Ishikawa (cell line): ENCODE measurements at regions not wholly inside any gene's neighbourhood (a gene's known extent, or its start where the extent isn't known, plus 50 kb on each side); places are given as distances from the start of the nearest gene placed in this dataset.
A peak's percentile ranks its signal among the peaks of the same experiment; 100 is the strongest.

ENCODE experiments used
- CEBPB ChIP-seq: IDR thresholded peaks from 2 replicates; pipeline ENCODE4 v1.6.1; 2012
- CREB1 ChIP-seq: IDR thresholded peaks from 2 replicates; pipeline ENCODE4 v1.6.1; 2012; ENCODE audit warnings: low read depth
- EGR1 ChIP-seq: IDR thresholded peaks from 2 replicates; pipeline ENCODE4 v1.6.1; 2012
- EP300 ChIP-seq: IDR thresholded peaks from 2 replicates; pipeline ENCODE4 v1.6.1; 2012; ENCODE audit warnings: borderline replicate concordance
- FOXM1 ChIP-seq: IDR thresholded peaks from 2 replicates; pipeline ENCODE4 v1.6.1; 2012; ENCODE audit warnings: low read depth, borderline replicate concordance
- NFIC ChIP-seq: IDR thresholded peaks from 2 replicates; pipeline ENCODE4 v1.6.1; 2012
- RAD21 ChIP-seq: IDR thresholded peaks from 2 replicates; pipeline ENCODE4 v1.6.1; 2012; ENCODE audit warnings: low read depth
- TAF1 ChIP-seq: IDR thresholded peaks from 2 replicates; pipeline ENCODE4 v1.6.1; 2012; ENCODE audit warnings: low read depth, mild to moderate bottlenecking
- TCF12 ChIP-seq: IDR thresholded peaks from 2 replicates; pipeline ENCODE4 v1.6.1; 2012; ENCODE audit warnings: low read depth
- TEAD4 ChIP-seq: IDR thresholded peaks from 2 replicates; pipeline ENCODE4 v1.6.1; 2012
- YY1 ChIP-seq: IDR thresholded peaks from 2 replicates; pipeline ENCODE4 v1.6.1; 2012; ENCODE audit warnings: low read depth
- ZBTB7A ChIP-seq: IDR thresholded peaks from 2 replicates; pipeline ENCODE4 v1.6.1; 2012; ENCODE audit warnings: low read depth
- TF ChIP-seq, protein P1 (sequence below): IDR thresholded peaks from 2 replicates; pipeline ENCODE4 v1.6.1; 2012
- TF ChIP-seq, protein P2 (sequence below): IDR thresholded peaks from 2 replicates; pipeline ENCODE4 v1.6.1; 2012; ENCODE audit warnings: low read depth, mild to moderate bottlenecking
- TF ChIP-seq, protein P3 (sequence below): IDR thresholded peaks from 2 replicates; pipeline ENCODE4 v1.6.1; 2012

DNA sequence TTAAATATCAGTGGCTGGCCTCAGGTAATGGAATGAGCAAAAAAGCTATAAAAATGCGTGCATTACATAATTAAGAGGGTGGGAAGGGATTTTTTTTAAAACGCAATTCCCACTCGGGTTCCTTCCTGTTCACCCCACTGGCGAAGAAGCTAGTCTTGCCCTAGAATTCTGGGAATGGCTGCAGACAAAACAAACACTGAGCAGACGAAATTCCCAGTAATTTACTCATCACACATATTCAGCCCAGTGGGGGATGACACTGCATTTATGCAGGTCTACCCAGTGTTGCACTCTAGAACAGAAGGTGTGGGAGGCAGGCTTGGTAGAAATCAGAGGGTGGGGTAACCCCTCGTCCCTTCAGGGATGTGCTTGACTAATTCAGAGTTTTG lies 2695.0 kb upstream of the DEFB115 start:
- TF ChIP-seq, protein P1, sequence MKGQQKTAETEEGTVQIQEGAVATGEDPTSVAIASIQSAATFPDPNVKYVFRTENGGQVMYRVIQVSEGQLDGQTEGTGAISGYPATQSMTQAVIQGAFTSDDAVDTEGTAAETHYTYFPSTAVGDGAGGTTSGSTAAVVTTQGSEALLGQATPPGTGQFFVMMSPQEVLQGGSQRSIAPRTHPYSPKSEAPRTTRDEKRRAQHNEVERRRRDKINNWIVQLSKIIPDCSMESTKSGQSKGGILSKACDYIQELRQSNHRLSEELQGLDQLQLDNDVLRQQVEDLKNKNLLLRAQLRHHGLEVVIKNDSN: no peak
- TF ChIP-seq EP300 (no peak), YY1 (no peak), TCF12 (no peak), FOXM1 (no peak), NFIC (no peak), TAF1 (no peak), CEBPB (no peak), TEAD4 (no peak), CREB1 (no peak), ZBTB7A (no peak), EGR1 (no peak), RAD21 (no peak)
- TF ChIP-seq, protein P2, sequence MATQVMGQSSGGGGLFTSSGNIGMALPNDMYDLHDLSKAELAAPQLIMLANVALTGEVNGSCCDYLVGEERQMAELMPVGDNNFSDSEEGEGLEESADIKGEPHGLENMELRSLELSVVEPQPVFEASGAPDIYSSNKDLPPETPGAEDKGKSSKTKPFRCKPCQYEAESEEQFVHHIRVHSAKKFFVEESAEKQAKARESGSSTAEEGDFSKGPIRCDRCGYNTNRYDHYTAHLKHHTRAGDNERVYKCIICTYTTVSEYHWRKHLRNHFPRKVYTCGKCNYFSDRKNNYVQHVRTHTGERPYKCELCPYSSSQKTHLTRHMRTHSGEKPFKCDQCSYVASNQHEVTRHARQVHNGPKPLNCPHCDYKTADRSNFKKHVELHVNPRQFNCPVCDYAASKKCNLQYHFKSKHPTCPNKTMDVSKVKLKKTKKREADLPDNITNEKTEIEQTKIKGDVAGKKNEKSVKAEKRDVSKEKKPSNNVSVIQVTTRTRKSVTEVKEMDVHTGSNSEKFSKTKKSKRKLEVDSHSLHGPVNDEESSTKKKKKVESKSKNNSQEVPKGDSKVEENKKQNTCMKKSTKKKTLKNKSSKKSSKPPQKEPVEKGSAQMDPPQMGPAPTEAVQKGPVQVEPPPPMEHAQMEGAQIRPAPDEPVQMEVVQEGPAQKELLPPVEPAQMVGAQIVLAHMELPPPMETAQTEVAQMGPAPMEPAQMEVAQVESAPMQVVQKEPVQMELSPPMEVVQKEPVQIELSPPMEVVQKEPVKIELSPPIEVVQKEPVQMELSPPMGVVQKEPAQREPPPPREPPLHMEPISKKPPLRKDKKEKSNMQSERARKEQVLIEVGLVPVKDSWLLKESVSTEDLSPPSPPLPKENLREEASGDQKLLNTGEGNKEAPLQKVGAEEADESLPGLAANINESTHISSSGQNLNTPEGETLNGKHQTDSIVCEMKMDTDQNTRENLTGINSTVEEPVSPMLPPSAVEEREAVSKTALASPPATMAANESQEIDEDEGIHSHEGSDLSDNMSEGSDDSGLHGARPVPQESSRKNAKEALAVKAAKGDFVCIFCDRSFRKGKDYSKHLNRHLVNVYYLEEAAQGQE: no peak
- TF ChIP-seq, protein P3, sequence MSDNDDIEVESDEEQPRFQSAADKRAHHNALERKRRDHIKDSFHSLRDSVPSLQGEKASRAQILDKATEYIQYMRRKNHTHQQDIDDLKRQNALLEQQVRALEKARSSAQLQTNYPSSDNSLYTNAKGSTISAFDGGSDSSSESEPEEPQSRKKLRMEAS: no peak

DNA sequence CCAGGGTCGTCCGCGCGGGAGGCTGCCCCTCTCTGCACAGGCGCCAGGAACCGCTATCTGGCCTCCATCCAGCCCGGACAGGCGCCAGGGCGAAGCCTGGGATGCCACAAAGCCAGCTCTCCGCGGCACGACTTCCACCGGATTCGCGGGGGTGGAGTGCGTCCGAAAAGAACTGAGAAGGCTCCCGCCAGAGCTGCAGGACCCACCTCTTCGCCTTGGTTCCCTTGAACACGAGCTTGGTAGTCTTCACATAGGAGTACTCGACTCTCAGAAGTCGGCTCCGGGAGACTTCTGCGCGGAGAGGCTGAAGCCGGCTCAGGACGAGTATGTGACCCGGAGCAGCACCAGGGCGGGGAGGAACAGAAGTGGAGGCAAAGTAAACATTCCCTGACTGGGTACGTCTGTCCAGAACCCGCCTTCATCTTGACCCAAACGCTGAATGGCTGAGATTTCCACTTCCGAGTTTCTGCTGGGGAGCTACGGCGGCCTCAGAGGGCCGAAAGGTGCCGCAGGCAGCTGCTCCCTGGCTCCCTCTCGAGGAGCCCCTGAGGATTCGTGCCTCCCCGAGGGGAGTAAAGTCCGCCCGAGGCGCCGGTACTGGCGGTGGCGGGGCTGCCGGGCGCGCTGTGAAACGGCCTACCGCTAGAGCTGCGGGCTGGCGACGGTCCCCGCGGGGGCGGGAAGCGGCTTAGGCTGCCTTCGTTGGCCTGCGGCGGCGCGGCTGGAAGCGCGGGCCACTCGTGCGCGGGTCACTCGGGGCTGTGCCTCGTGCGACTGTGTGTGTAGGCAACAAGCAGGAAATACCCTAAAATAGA lies 2654.9 kb upstream of the DEFB115 start:
- TF ChIP-seq, protein P3: peak; percentile 24; the same call in 1 of the 2 replicates
- 0 out of 2 replicates have a peak, but pooled peaks have one; percentile 34 for TF ChIP-seq TAF1

DNA sequence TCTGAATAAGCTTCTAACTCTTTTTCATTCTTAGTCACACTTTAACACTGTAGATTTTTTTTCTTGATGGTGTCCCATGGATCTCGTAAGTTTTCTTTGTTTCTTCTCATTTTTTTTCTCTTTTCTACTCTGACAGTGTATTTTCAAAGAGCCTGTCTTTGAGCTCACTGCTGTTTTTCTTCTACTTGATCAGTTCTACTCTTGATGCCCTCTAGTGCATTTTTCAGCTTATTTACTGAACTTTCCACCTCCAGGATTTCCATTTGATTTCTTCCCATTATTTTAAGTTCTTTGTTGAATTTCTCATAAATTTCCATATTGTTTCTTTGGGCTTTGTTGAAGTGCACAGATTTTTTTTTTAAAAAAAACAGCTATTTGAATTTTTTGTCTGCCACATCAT lies 2641.1 kb upstream of the DEFB115 start:
- TF ChIP-seq CREB1: no peak
- TF ChIP-seq, protein P3: no peak
- no peak for TF ChIP-seq CEBPB
- TF ChIP-seq ZBTB7A: no peak
- TF ChIP-seq, protein P2: no peak
- TF ChIP-seq TCF12: no peak
- no peak for TF ChIP-seq EGR1
- no peak for TF ChIP-seq TEAD4
- no peak for TF ChIP-seq FOXM1
- TF ChIP-seq, protein P1: no peak
- no peak for TF ChIP-seq EP300
- TF ChIP-seq YY1: no peak
- TF ChIP-seq RAD21: no peak
- no peak for TF ChIP-seq NFIC
- no peak for TF ChIP-seq TAF1
